ENCODE measurements at regions not wholly inside any gene's neighbourhood (a gene's known extent, or its start where the extent isn't known, plus 50 kb on each side); places are given as distances from the start of the nearest gene placed in this dataset.

DNA sequence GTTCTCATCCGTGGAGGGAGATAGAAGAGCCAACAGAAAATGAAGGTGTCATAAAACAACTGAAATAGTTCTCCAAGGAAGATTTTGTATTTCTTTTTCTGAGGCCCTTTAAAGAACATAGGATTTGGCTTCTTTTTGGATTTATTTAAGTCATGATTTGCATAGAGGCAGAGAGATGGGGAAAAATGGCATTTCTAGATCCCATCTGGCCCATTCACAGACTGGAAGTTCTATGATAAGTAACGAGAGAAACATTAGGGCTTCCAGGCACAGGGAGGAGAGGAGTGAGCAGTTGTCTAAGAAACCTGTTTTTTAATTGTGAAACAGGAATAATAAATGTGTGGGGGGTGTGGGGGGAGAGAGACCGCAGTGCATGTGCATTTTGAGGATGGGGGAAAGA lies 285.8 kb upstream of the LMCD1 start:
- no peaks in the 10 kb centered on the region for H3K79me2 ChIP-seq (ENCODE audit: insufficient read depth, low read depth, low read length)
- no peak for DNase-seq (ENCODE audit: low spot score)
- no peaks in the 10 kb centered on the region for H3K9me2 ChIP-seq (ENCODE audit: insufficient read depth, low read length)
- CTCF ChIA-PET (ENCODE audit: unreplicated experiment) = no interaction called here
- H3K27ac ChIP-seq (ENCODE audit: low read depth, low read length, poor library complexity, severe bottlenecking) = no peak overlapping the region
- H4K20me1 ChIP-seq (ENCODE audit: insufficient read depth, low read length) = no peaks in the 10 kb centered on the region
- no peaks in the 10 kb centered on the region for H3K9me3 ChIP-seq (ENCODE audit: low read length)
- no peak overlapping the region for H3K4me3 ChIP-seq (ENCODE audit: low read depth, low read length, poor library complexity, severe bottlenecking)
- TF ChIP-seq EZH2phosphoT487 (IDR thresholded peaks at IDR 0.05; ENCODE audit: borderline replicate concordance, low read depth, low read length) (no peak), CTCF (conservative IDR thresholded peaks at IDR 0.05; ENCODE audit: low read length) (no peak)
- H3K36me3 ChIP-seq (ENCODE audit: insufficient read depth, low read length) = no peaks in the 10 kb centered on the region
- intact Hi-C loops (cut with micrococcal nuclease; ENCODE audit: unreplicated experiment) = no loop called here
- BruUV-seq (replicated peaks) = no TSS peak
- H3K4me1 ChIP-seq (ENCODE audit: insufficient read depth, low read length, poor library complexity, severe bottlenecking) = no peaks in the 10 kb centered on the region
- H2AFZ ChIP-seq (ENCODE audit: low read length) = no peak overlapping the region
- POLR2A ChIA-PET = no interaction called here
- H3K4me2 ChIP-seq (ENCODE audit: low read length) = no peak overlapping the region

DNA sequence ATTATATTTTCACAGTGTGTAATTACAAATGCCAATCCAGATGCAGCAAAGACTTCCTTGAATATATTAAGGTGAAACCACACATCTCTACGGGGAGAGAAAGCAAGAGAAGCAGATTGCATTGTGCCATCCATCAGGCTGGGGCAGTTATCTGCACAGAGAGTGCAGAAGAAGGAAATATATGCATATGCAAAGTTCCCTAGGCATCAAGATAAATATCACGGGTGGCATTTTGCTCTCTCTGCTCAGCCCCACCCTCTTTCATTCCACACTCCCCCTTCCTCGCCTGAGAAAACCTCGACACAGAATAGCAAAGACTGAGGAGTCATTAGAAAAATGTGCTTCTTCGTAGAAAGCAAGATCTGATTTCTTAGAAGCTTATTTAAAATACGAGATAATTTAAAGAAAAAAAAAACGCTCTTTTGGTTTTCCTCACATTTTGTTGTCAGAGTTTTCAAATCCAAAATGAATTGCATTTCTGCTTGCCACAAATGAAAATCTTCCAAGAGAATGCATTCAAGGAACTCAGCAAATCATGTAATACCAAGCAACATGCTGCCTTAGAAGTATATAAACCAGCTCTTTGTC lies 283.2 kb upstream of the LMCD1 start:
- H3K4me2 ChIP-seq (ENCODE audit: low read length) = no peak overlapping the region
- H3K4me3 ChIP-seq (ENCODE audit: low read depth, low read length, poor library complexity, severe bottlenecking) = no peak overlapping the region
- no peaks in the 10 kb centered on the region for H3K4me1 ChIP-seq (ENCODE audit: insufficient read depth, low read length, poor library complexity, severe bottlenecking)
- H3K27ac ChIP-seq (ENCODE audit: low read depth, low read length, poor library complexity, severe bottlenecking) = no peak overlapping the region
- no peaks in the 10 kb centered on the region for H3K36me3 ChIP-seq (ENCODE audit: insufficient read depth, low read length)
- DNase-seq (ENCODE audit: low spot score) = no peak
- no peaks in the 10 kb centered on the region for H3K79me2 ChIP-seq (ENCODE audit: insufficient read depth, low read depth, low read length)
- TF ChIP-seq CTCF (conservative IDR thresholded peaks at IDR 0.05; ENCODE audit: low read length) (no peak), EZH2phosphoT487 (IDR thresholded peaks at IDR 0.05; ENCODE audit: borderline replicate concordance, low read depth, low read length) (no peak)
- intact Hi-C loops (cut with micrococcal nuclease; ENCODE audit: unreplicated experiment) = no loop called here
- no TSS peak for BruUV-seq (replicated peaks)
- POLR2A ChIA-PET = no interaction called here
- no peaks in the 10 kb centered on the region for H3K9me2 ChIP-seq (ENCODE audit: insufficient read depth, low read length)
- H3K9me3 ChIP-seq (ENCODE audit: low read length) = no peaks in the 10 kb centered on the region
- CTCF ChIA-PET (ENCODE audit: unreplicated experiment) = no interaction called here
- no peak overlapping the region for H2AFZ ChIP-seq (ENCODE audit: low read length)
- no peaks in the 10 kb centered on the region for H4K20me1 ChIP-seq (ENCODE audit: insufficient read depth, low read length)

GRCh38 chr3:8220291-8220690 lies 281.3 kb upstream of the LMCD1 start:
- no peak for TF ChIP-seq EZH2phosphoT487 (IDR thresholded peaks at IDR 0.05; ENCODE audit: borderline replicate concordance, low read depth, low read length)
- no peak for TF ChIP-seq CTCF (conservative IDR thresholded peaks at IDR 0.05; ENCODE audit: low read length)
- Histone ChIP-seq H2AFZ (ENCODE audit: low read length) (no peak overlapping the region), H3K4me1 (ENCODE audit: insufficient read depth, low read length, poor library complexity, severe bottlenecking) (no peaks in the 10 kb centered on the region), H3K4me2 (ENCODE audit: low read length) (no peak overlapping the region), H3K9me3 (ENCODE audit: low read length) (no peaks in the 10 kb centered on the region), H3K79me2 (ENCODE audit: insufficient read depth, low read depth, low read length) (no peaks in the 10 kb centered on the region), H3K36me3 (ENCODE audit: insufficient read depth, low read length) (no peaks in the 10 kb centered on the region), H4K20me1 (ENCODE audit: insufficient read depth, low read length) (no peaks in the 10 kb centered on the region), H3K27ac (ENCODE audit: low read depth, low read length, poor library complexity, severe bottlenecking) (no peak overlapping the region), H3K9me2 (ENCODE audit: insufficient read depth, low read length) (no peaks in the 10 kb centered on the region), H3K4me3 (ENCODE audit: low read depth, low read length, poor library complexity, severe bottlenecking) (no peak overlapping the region)
- intact Hi-C loops (cut with micrococcal nuclease; ENCODE audit: unreplicated experiment) = no loop called here
- BruUV-seq (replicated peaks) = no TSS peak
- CTCF ChIA-PET (ENCODE audit: unreplicated experiment) = no interaction called here
- no peak for DNase-seq (ENCODE audit: low spot score)
- POLR2A ChIA-PET = interaction anchor here (0.6 to 0.8 kb wide), 3 partner anchors 13 to 220 kb away, joined by 3 to 5 read pairs (median 3); no protein-coding TSS in a partner anchor

Measured in OCI-LY7 (cell line).